ENCODE measurements at regions not wholly inside any gene's neighbourhood (a gene's known extent, or its start where the extent isn't known, plus 50 kb on each side); places are given as distances from the start of the nearest gene placed in this dataset.

GRCh38 chr1:229768232-229768631 lies 142.2 kb downstream of the URB2 start:
- ATAC-seq: no peak
- no peak overlapping the region for H3K27ac Mint-ChIP-seq
- no peak for DNase-seq (ENCODE audit: low spot score)
- 0 out of 2 replicates have a peak, but pooled peaks cover 6% of the 10 kb centered on the region for H3K4me1 Mint-ChIP-seq
- H3K36me3 Mint-ChIP-seq: no peaks in the 10 kb centered on the region
- no peak overlapping the region for H3K4me3 Mint-ChIP-seq
- no peaks in the 10 kb centered on the region for H3K9me3 Mint-ChIP-seq
- CTCF ChIA-PET: no interaction called here
- POLR2A ChIA-PET: no interaction called here
- no peaks in the 10 kb centered on the region; the same call in 1 of the 2 replicates for H3K27me3 Mint-ChIP-seq (ENCODE audit: low read depth)
- TF ChIP-seq NR1H2 (CRISPR knock-in tag; IDR thresholded peaks at IDR 0.05) (no peak), MAX (CRISPR knock-in tag; IDR thresholded peaks at IDR 0.05) (no peak), ZBTB43 (CRISPR knock-in tag; IDR thresholded peaks at IDR 0.05) (no peak)

- no peak overlapping the region for H3K27ac Mint-ChIP-seq
- ATAC-seq (no peak), DNase-seq (ENCODE audit: low spot score) (no peak)
- H3K4me1 Mint-ChIP-seq: 0 out of 2 replicates have a peak, but pooled peaks cover 6% of the 10 kb centered on the region
- peaks cover 6% of the 10 kb centered on the region for H3K9me3 Mint-ChIP-seq
- H3K4me3 Mint-ChIP-seq: no peak overlapping the region
- H3K36me3 Mint-ChIP-seq: no peaks in the 10 kb centered on the region
- ChIA-PET CTCF (no interaction called here), POLR2A (no interaction called here)
- no peaks in the 10 kb centered on the region; the same call in 1 of the 2 replicates for H3K27me3 Mint-ChIP-seq (ENCODE audit: low read depth)
- no peak for TF ChIP-seq RORB (CRISPR knock-in tag; IDR thresholded peaks at IDR 0.05)
- no peak for TF ChIP-seq ZNF317 (CRISPR knock-in tag; IDR thresholded peaks at IDR 0.05; ENCODE audit: borderline replicate concordance, low read depth)
- no peak for TF ChIP-seq JAZF1 (CRISPR knock-in tag; IDR thresholded peaks at IDR 0.05)
- TF ChIP-seq GRHL2 (CRISPR knock-in tag; IDR thresholded peaks at IDR 0.05; ENCODE audit: insufficient replicate concordance, severe bottlenecking): no peak
- TF ChIP-seq USF2 (CRISPR knock-in tag; IDR thresholded peaks at IDR 0.05): no peak
- TF ChIP-seq NR3C1 (CRISPR knock-in tag; conservative IDR thresholded peaks at IDR 0.05; ENCODE audit: low read depth): no peak
- TF ChIP-seq STAT6 (CRISPR knock-in tag; conservative IDR thresholded peaks at IDR 0.05; ENCODE audit: low read depth): no peak
- TF ChIP-seq ZNF671 (CRISPR knock-in tag; IDR thresholded peaks at IDR 0.05): no peak
- no peak for TF ChIP-seq ARID4B (CRISPR knock-in tag; IDR thresholded peaks at IDR 0.05; ENCODE audit: borderline replicate concordance)
These were observed 143.0 kb downstream of the URB2 start for GRCh38 chr1:229769006-229769405.

- CTCF ChIA-PET: no interaction called here
- no peak overlapping the region for H3K27ac Mint-ChIP-seq
- TF ChIP-seq SP1 (CRISPR knock-in tag; conservative IDR thresholded peaks at IDR 0.05) (no peak), ZSCAN18 (CRISPR knock-in tag; IDR thresholded peaks at IDR 0.05) (no peak), AFF4 (CRISPR knock-in tag; IDR thresholded peaks at IDR 0.05; ENCODE audit: borderline replicate concordance) (no peak), GTF2I (CRISPR knock-in tag; conservative IDR thresholded peaks at IDR 0.05) (no peak), MXD4 (CRISPR knock-in tag; IDR thresholded peaks at IDR 0.05; ENCODE audit: borderline replicate concordance) (no peak), TCF7 (CRISPR knock-in tag; IDR thresholded peaks at IDR 0.05; ENCODE audit: low read depth) (no peak)
These were observed 143.8 kb downstream of the URB2 start for GRCh38 chr1:229769809-229770208.

More at GRCh38 chr1:229769809-229770208, 143.8 kb downstream of the URB2 start:
- Mint-ChIP-seq H3K4me3 (no peak overlapping the region), H3K27me3 (ENCODE audit: low read depth) (no peaks in the 10 kb centered on the region; the same call in 1 of the 2 replicates), H3K36me3 (no peaks in the 10 kb centered on the region), H3K9me3 (peaks cover 8% of the 10 kb centered on the region), H3K4me1 (0 out of 2 replicates have a peak, but pooled peaks cover 6% of the 10 kb centered on the region)
- POLR2A ChIA-PET: no interaction called here
- no peak for ATAC-seq
- DNase-seq (ENCODE audit: low spot score): no peak
